GM13977 (cell line): ENCODE measurements at regions not wholly inside any gene's neighbourhood (a gene's known extent, or its start where the extent isn't known, plus 50 kb on each side); places are given as distances from the start of the nearest gene placed in this dataset.

Source experiments
- DNase-seq: peaks from one replicate; pipeline ENCODE4 v3.0.0; 2012; ENCODE audit warnings: low spot score
- CTCF ChIP-seq: IDR thresholded peaks from 2 replicates; pipeline ENCODE4 v1.5.1; 2012; ENCODE audit warnings: mild to moderate bottlenecking, control low read depth; ENCODE audit not compliant: insufficient read depth; ENCODE audit errors: extremely low read depth, missing control alignments
- in situ Hi-C: fragments of 300-500 bp; cut with MboI; formaldehyde crosslinking; loops from one replicate; pipeline ENCODE4 v1.12.0; 2022; ENCODE audit warnings: low sequenced_read_pairs, low pct_unique_long_range_greater_than_20kb, mixed read lengths, inconsistent platforms; ENCODE audit not compliant: unreplicated experiment

- TF ChIP-seq CTCF: no peak
- in situ Hi-C loops: no loop called here
- no peak for DNase-seq
Observed at GRCh38 chr5:18181575-18181974, 547.3 kb downstream of the TAF11L14 start.

GRCh38 chr5:18195910-18196309 lies 561.6 kb downstream of the TAF11L14 start:
- in situ Hi-C loops: no loop called here
- DNase-seq: no peak
- no peak for TF ChIP-seq CTCF

GRCh38 chr5:18197734-18198133 lies 563.5 kb downstream of the TAF11L14 start:
- in situ Hi-C loops: no loop called here
- no peak for DNase-seq
- no peak for TF ChIP-seq CTCF

- in situ Hi-C loops: no loop called here
- TF ChIP-seq CTCF: no peak
- DNase-seq: no peak
Observed at GRCh38 chr5:18202164-18202563, 567.9 kb downstream of the TAF11L14 start.

GRCh38 chr5:18203296-18203695 lies 569.0 kb downstream of the TAF11L14 start:
- TF ChIP-seq CTCF: no peak
- DNase-seq: no peak
- in situ Hi-C loops: no loop called here

- no peak for DNase-seq
- TF ChIP-seq CTCF: no peak
- in situ Hi-C loops: no loop called here
Observed at GRCh38 chr5:18213666-18214065, 579.4 kb downstream of the TAF11L14 start.

GRCh38 chr5:18216016-18216415 lies 581.8 kb downstream of the TAF11L14 start:
- in situ Hi-C loops: no loop called here
- no peak for TF ChIP-seq CTCF
- no peak for DNase-seq
